Vagina (tissue), 2 donors: ENCODE measurements at regions not wholly inside any gene's neighbourhood (a gene's known extent, or its start where the extent isn't known, plus 50 kb on each side); places are given as distances from the start of the nearest gene placed in this dataset.

Experiments used
- POLR2A ChIP-seq, 2 donors: fragments of 450-650 bp; IDR thresholded peaks; one replicate each; pipeline ENCODE4 v1.6.1; 2017; ENCODE audit warnings: antibody characterized with exemption in 2 of 2, mild to moderate bottlenecking in 2 of 2, moderate library complexity in 2 of 2
- POLR2AphosphoS5 ChIP-seq, 2 donors: sonication (generic); formaldehyde crosslinking; IDR thresholded peaks; one replicate each; pipeline ENCODE4 v1.9.0; 2017; ENCODE audit warnings: antibody characterized with exemption in 2 of 2, mild to moderate bottlenecking in 2 of 2, low read depth in 1 of 2; ENCODE audit not compliant: insufficient read depth in 1 of 2
- TF ChIP-seq, protein P1 (sequence below), 3 experiments: fragments of 450-650 bp in 2 of 3; fragments of 200-600 bp in 1 of 3; sonication (generic) in 1 of 3; IDR thresholded peaks; one replicate each; pipeline ENCODE4 v1.5.1; 2017 to 2019; ENCODE audit warnings: antibody characterized with exemption in 3 of 3, mild to moderate bottlenecking in 2 of 3, moderate library complexity in 2 of 3

DNA sequence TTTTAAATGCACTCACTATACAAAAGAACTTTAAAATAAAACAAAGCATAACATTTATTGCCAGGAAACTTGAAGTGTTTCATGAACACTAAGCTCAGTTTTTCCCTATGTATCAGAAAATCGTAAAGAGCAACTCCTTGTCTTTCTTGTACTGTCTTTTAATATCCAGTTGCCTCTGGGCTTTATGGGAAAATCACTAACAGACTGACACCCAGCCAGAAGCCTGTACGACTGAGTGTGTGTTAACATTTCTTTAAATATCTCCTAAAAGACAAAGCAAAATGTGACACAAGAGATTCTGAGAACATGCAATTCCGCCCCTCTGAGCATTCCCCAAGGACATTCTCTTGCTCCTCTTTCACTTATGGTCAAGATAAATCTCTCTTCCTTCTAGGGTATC lies 347.5 kb upstream of the DPYD start:
- TF ChIP-seq POLR2A (IDR thresholded peaks at IDR 0.05) (no peak), POLR2AphosphoS5 (IDR thresholded peaks at IDR 0.05; ENCODE audit: insufficient read depth in 1 of 2, low read depth in 1 of 2) (no peak)
- TF ChIP-seq, protein P1, sequence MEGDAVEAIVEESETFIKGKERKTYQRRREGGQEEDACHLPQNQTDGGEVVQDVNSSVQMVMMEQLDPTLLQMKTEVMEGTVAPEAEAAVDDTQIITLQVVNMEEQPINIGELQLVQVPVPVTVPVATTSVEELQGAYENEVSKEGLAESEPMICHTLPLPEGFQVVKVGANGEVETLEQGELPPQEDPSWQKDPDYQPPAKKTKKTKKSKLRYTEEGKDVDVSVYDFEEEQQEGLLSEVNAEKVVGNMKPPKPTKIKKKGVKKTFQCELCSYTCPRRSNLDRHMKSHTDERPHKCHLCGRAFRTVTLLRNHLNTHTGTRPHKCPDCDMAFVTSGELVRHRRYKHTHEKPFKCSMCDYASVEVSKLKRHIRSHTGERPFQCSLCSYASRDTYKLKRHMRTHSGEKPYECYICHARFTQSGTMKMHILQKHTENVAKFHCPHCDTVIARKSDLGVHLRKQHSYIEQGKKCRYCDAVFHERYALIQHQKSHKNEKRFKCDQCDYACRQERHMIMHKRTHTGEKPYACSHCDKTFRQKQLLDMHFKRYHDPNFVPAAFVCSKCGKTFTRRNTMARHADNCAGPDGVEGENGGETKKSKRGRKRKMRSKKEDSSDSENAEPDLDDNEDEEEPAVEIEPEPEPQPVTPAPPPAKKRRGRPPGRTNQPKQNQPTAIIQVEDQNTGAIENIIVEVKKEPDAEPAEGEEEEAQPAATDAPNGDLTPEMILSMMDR (IDR thresholded peaks at IDR 0.05), result no peak
